Activated T-helper 17 cell treated with anti-CD3 and anti-CD28 coated beads, Interleukin-2, amount 50 U/mL, for 72 hours (primary cell): ENCODE measurements at regions not wholly inside any gene's neighbourhood (a gene's known extent, or its start where the extent isn't known, plus 50 kb on each side); places are given as distances from the start of the nearest gene placed in this dataset.

Experiments
- ATAC-seq: fragments of 150-1000 bp; cut with Tn5 transposase; replicated peaks from 2 replicates; pipeline ENCODE4 v1.10.0; 2021; ENCODE audit warnings: mild to moderate bottlenecking, moderate library complexity
- H3K27ac Mint-ChIP-seq: one replicate; pipeline ENCODE4 v1.8.0; 2022; ENCODE audit warnings: mixed read lengths
- H3K27me3 Mint-ChIP-seq: one replicate; pipeline ENCODE4 v1.8.0; 2022; ENCODE audit warnings: mixed read lengths
- H3K36me3 Mint-ChIP-seq: one replicate; pipeline ENCODE4 v1.8.0; 2022; ENCODE audit warnings: low read depth, mild to moderate bottlenecking, mixed read lengths
- H3K4me1 Mint-ChIP-seq: one replicate; pipeline ENCODE4 v1.8.0; 2022; ENCODE audit warnings: mixed read lengths
- H3K4me3 Mint-ChIP-seq: one replicate; pipeline ENCODE4 v1.8.0; 2022; ENCODE audit warnings: mild to moderate bottlenecking, mixed read lengths
- H3K9me3 Mint-ChIP-seq: one replicate; pipeline ENCODE4 v1.8.0; 2022; ENCODE audit warnings: mixed read lengths

GRCh38 chr9:85212209-85212608 is 529.5 kb downstream of the AGTPBP1 start:
- H3K27me3 Mint-ChIP-seq: peaks cover 24% of the 10 kb centered on the region
- no peak overlapping the region for H3K27ac Mint-ChIP-seq
- no peaks in the 10 kb centered on the region for H3K4me1 Mint-ChIP-seq
- peaks cover 5% of the 10 kb centered on the region for H3K9me3 Mint-ChIP-seq
- ATAC-seq: no peak
- no peaks in the 10 kb centered on the region for H3K36me3 Mint-ChIP-seq
- no peak overlapping the region for H3K4me3 Mint-ChIP-seq

GRCh38 chr9:85208666-85209065 is 533.1 kb downstream of the AGTPBP1 start:
- H3K4me1 Mint-ChIP-seq: no peaks in the 10 kb centered on the region
- H3K27ac Mint-ChIP-seq: no peak overlapping the region
- no peak overlapping the region for H3K4me3 Mint-ChIP-seq
- peaks cover 5% of the 10 kb centered on the region for H3K9me3 Mint-ChIP-seq
- H3K27me3 Mint-ChIP-seq: peaks cover 15% of the 10 kb centered on the region
- H3K36me3 Mint-ChIP-seq: no peaks in the 10 kb centered on the region
- ATAC-seq: no peak

GRCh38 chr9:85204176-85204575 is 534.6 kb downstream of the NTRK2 start:
- no peak for ATAC-seq
- Mint-ChIP-seq H3K36me3 (no peaks in the 10 kb centered on the region), H3K27me3 (peaks cover 8% of the 10 kb centered on the region), H3K4me3 (no peak overlapping the region), H3K27ac (no peak overlapping the region), H3K9me3 (peaks cover 5% of the 10 kb centered on the region), H3K4me1 (no peaks in the 10 kb centered on the region)

GRCh38 chr9:85202596-85202995 is 533.1 kb downstream of the NTRK2 start:
- no peak for ATAC-seq
- Mint-ChIP-seq H3K4me1 (no peaks in the 10 kb centered on the region), H3K27me3 (peaks cover 5% of the 10 kb centered on the region), H3K36me3 (no peaks in the 10 kb centered on the region), H3K4me3 (no peak overlapping the region), H3K9me3 (peaks cover under 1% of the 10 kb centered on the region), H3K27ac (no peak overlapping the region)

GRCh38 chr9:85200726-85201404 is 531.3 kb downstream of the NTRK2 start:
- peaks cover 5% of the 10 kb centered on the region for H3K27me3 Mint-ChIP-seq
- no peak overlapping the region for H3K4me3 Mint-ChIP-seq
- no peaks in the 10 kb centered on the region for H3K36me3 Mint-ChIP-seq
- ATAC-seq: no peak
- H3K9me3 Mint-ChIP-seq: no peaks in the 10 kb centered on the region
- no peak overlapping the region for H3K27ac Mint-ChIP-seq
- H3K4me1 Mint-ChIP-seq: no peaks in the 10 kb centered on the region

- Mint-ChIP-seq H3K4me1 (no peaks in the 10 kb centered on the region), H3K4me3 (no peak overlapping the region), H3K27me3 (no peaks in the 10 kb centered on the region), H3K27ac (no peak overlapping the region), H3K9me3 (peaks cover under 1% of the 10 kb centered on the region), H3K36me3 (no peaks in the 10 kb centered on the region)
- ATAC-seq: no peak
Measured at GRCh38 chr9:85199866-85200495, 530.5 kb downstream of the NTRK2 start.

- Mint-ChIP-seq H3K4me3 (no peak overlapping the region), H3K27ac (no peak overlapping the region), H3K9me3 (peaks cover 5% of the 10 kb centered on the region), H3K27me3 (peaks cover 17% of the 10 kb centered on the region), H3K4me1 (no peaks in the 10 kb centered on the region), H3K36me3 (no peaks in the 10 kb centered on the region)
- no peak for ATAC-seq
Measured at GRCh38 chr9:85192750-85193149, 523.2 kb downstream of the NTRK2 start.

- H3K4me3 Mint-ChIP-seq: no peak overlapping the region
- no peak overlapping the region for H3K27ac Mint-ChIP-seq
- H3K9me3 Mint-ChIP-seq: no peaks in the 10 kb centered on the region
- peaks cover 18% of the 10 kb centered on the region for H3K27me3 Mint-ChIP-seq
- H3K4me1 Mint-ChIP-seq: no peaks in the 10 kb centered on the region
- no peaks in the 10 kb centered on the region for H3K36me3 Mint-ChIP-seq
- no peak for ATAC-seq
Measured at GRCh38 chr9:85186218-85186585, 516.7 kb downstream of the NTRK2 start.

- Mint-ChIP-seq H3K4me3 (no peak overlapping the region), H3K27ac (no peak overlapping the region), H3K36me3 (no peaks in the 10 kb centered on the region), H3K27me3 (peaks cover 18% of the 10 kb centered on the region), H3K9me3 (no peaks in the 10 kb centered on the region), H3K4me1 (no peaks in the 10 kb centered on the region)
- ATAC-seq: no peak
Measured at GRCh38 chr9:85185486-85186217, 516.1 kb downstream of the NTRK2 start.

GRCh38 chr9:85182383-85182782 is 512.9 kb downstream of the NTRK2 start:
- H3K27ac Mint-ChIP-seq: no peak overlapping the region
- no peak for ATAC-seq
- H3K27me3 Mint-ChIP-seq: peaks cover 12% of the 10 kb centered on the region
- H3K4me1 Mint-ChIP-seq: no peaks in the 10 kb centered on the region
- no peaks in the 10 kb centered on the region for H3K36me3 Mint-ChIP-seq
- H3K4me3 Mint-ChIP-seq: no peak overlapping the region
- H3K9me3 Mint-ChIP-seq: no peaks in the 10 kb centered on the region

GRCh38 chr9:85178474-85178873 is 508.9 kb downstream of the NTRK2 start:
- Mint-ChIP-seq H3K27ac (no peak overlapping the region), H3K4me3 (no peak overlapping the region), H3K9me3 (no peaks in the 10 kb centered on the region)

GRCh38 chr9:85173967-85174366 is 504.4 kb downstream of the NTRK2 start:
- ATAC-seq: no peak
- Mint-ChIP-seq H3K27me3 (peaks cover 10% of the 10 kb centered on the region), H3K4me3 (no peak overlapping the region), H3K9me3 (peaks cover 5% of the 10 kb centered on the region), H3K27ac (no peak overlapping the region), H3K4me1 (no peaks in the 10 kb centered on the region), H3K36me3 (no peaks in the 10 kb centered on the region)

More at GRCh38 chr9:85178474-85178873, 508.9 kb downstream of the NTRK2 start:
- Mint-ChIP-seq H3K27me3 (peaks cover 18% of the 10 kb centered on the region), H3K36me3 (no peaks in the 10 kb centered on the region), H3K4me1 (no peaks in the 10 kb centered on the region)
- ATAC-seq: no peak

- H3K27ac Mint-ChIP-seq: no peak overlapping the region
- no peak for ATAC-seq
- no peaks in the 10 kb centered on the region for H3K4me1 Mint-ChIP-seq
- H3K9me3 Mint-ChIP-seq: peaks cover 5% of the 10 kb centered on the region
- H3K27me3 Mint-ChIP-seq: peaks cover 10% of the 10 kb centered on the region
- no peak overlapping the region for H3K4me3 Mint-ChIP-seq
- H3K36me3 Mint-ChIP-seq: no peaks in the 10 kb centered on the region
Measured at GRCh38 chr9:85172001-85172978, 502.8 kb downstream of the NTRK2 start.

GRCh38 chr9:85171163-85171562 is 501.6 kb downstream of the NTRK2 start:
- H3K36me3 Mint-ChIP-seq: no peaks in the 10 kb centered on the region

More at GRCh38 chr9:85171163-85171562, 501.6 kb downstream of the NTRK2 start:
- ATAC-seq: no peak
- Mint-ChIP-seq H3K27me3 (peaks cover 10% of the 10 kb centered on the region), H3K4me3 (no peak overlapping the region), H3K9me3 (peaks cover 5% of the 10 kb centered on the region), H3K4me1 (no peaks in the 10 kb centered on the region), H3K27ac (no peak overlapping the region)
